Daoy (cell line): ENCODE measurements at regions not wholly inside any gene's neighbourhood (a gene's known extent, or its start where the extent isn't known, plus 50 kb on each side); places are given as distances from the start of the nearest gene placed in this dataset.
"Not testable (repeated sequence)": the region's sequence is repeated elsewhere in the genome, so short reads cannot be mapped to it uniquely, and the experiment has no call there.

Experiments used
- DNase-seq: peaks from one replicate; pipeline ENCODE4 v3.0.0-alpha.2; 2015; ENCODE audit warnings: low read depth

DNA sequence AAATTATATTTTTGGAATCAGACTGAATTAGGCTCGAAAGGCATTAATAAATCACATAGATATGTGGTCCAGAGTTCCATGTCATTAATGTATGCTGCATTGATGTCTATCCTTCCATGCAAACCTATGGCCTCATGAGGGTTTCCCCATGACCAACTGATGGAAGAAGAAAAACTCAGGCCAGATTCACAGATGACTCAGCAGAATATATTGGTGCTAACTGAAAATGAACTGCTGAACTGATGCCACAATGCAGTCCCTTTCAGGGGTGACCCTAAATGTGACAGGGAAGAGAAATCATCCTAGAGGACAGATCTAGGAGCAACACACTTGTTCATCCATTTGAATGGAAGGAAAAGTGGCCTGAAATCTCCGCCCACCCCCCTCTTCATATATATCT, 110.5 kb upstream of the KCND3 start:
- DNase-seq, result no peak

DNA sequence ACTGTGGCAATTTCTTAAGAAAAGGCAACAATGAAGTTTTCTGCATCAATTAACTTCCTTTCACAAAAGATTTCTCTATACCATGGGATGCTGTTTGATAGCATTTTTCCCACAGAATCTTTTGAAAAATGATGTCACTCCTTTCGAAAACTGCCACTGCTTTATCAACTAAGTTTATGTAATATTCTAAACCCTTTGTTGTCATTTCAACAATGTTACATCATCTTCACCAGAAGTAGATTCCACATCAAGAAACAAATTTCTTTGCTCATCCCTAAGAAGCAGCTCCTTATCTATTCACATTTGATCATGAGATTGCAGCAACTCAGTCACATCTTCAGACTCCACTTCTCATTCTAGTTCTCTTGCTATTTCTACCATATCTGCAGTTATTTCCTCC, 116.1 kb upstream of the KCND3 start:
- no peak for DNase-seq

DNA sequence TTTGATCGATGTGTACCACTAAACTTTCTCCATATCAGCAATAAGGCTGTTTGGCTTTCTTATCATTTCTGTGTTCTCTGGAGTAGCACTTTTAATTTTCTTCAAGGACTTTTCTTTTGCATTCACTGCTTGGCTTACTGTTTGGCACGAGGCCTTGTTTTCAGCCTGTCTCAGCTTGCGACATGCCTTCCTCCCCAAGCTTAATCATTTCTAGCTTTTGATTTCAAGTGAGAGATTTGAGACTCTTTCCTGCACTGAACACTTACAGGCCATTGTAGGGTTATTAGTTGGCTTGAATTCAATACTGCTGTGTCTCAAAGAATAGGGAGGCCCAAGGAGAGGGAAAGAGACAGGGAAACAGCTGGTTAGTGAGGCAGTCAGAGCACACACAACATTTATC, 120.6 kb upstream of the KCND3 start:
- DNase-seq, result no peak

DNA sequence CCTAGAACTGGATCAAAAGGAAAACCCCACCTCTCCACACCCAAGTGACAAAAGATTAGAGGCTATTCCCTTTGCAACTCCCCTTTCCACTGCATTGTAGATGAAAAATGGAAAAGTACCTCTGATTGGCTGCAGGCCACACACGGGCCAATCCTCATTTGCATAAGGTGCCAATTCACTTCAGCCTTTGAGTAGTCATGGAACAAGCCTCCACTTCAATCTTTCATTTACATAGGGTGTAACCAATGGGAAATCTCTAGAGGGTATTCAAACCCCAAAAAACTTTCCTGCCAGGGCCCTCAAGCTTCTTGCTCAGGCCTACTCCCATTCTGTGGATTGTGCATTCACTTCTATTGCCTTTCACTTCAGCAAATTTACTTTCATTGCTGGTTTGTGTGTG, 122.3 kb upstream of the KCND3 start:
- DNase-seq, result no peak

- no peak for DNase-seq
Observed at GRCh38 chr1:112114540-112114939, 125.1 kb upstream of the KCND3 start.

- no peak for DNase-seq
Observed at GRCh38 chr1:112126598-112126997, 137.1 kb upstream of the KCND3 start.

DNA sequence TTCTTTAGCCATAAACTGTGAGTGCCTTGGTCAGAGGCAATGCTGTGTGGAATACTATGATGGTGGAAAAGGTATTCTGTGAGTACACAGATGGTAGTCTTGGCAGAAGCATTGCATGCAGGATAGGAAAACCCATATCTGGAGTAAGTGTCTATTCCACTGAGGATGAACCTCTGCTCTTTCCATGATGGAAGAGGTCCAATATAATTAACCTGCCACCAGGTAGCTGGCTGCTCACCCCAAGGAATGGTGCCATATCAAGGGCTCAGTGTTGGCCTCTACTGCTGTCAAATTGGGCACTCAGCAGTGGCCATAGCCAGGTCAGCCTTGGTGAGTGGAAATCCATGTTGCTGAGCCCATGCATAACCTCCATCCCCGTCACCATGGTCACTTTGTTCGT, 138.1 kb upstream of the KCND3 start:
- DNase-seq, result not testable (repeated sequence)

- DNase-seq, result no peak
Observed at GRCh38 chr1:112133487-112133886, 144.0 kb upstream of the KCND3 start.

GRCh38 chr1:112140743-112141142, 151.3 kb upstream of the KCND3 start:
- no peak for DNase-seq

GRCh38 chr1:112141301-112141700, 151.8 kb upstream of the KCND3 start:
- DNase-seq, result no peak

DNA sequence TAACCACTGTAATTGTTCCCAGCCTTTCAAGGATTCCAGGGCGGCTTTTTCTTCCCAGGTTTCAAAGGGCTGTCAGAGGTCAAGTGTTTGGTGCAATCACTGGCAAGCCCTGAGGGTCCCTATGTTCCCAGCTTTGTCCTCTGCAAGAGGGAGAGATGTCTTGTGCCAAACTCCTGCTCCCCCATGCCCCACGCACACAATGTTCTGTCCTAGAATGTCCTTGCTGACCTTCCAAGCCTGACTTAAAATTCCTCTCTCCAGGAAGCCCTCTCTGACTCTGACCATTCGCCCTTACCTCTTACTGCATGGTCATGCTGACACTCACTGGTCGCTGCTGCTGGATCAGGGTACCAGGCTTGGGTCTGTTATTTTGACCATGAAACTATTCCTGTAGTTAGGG, 152.5 kb upstream of the KCND3 start:
- DNase-seq, result no peak

- no peak for DNase-seq
Observed at GRCh38 chr1:112143871-112144441, 154.5 kb upstream of the KCND3 start.

DNA sequence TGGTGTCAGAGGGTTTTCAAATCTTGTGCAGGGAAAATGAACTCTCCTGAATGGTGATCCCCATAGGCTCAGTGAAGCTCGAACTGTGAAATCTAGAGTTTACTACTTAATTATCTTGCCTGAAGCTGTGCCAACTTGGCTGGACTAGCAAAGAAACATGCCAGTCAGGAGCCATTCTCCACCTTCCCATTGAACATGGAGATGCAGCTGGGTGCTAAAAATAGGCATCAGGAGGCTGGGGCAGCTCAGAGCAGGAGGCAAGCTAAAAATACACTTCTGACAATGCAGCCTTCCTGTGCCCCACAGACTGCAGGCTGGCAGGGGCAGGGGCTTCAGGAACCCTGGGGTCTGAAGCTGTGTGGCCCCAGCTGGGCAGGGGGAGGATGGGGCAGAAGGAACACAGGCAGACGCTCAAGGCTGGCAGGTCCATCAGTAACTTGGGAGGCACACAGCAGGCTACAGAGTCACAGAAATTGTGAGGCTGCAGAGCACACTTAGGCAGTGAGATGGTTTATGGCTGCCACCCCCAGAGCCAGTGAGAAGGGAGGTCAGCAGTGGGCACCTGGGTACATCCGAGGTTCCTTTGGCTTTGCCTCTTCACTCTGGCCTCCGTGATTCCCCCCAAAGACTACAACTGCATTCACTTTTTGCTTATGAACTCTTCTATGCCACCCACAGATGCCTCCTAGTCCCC, 155.4 kb upstream of the KCND3 start:
- no peak for DNase-seq

DNA sequence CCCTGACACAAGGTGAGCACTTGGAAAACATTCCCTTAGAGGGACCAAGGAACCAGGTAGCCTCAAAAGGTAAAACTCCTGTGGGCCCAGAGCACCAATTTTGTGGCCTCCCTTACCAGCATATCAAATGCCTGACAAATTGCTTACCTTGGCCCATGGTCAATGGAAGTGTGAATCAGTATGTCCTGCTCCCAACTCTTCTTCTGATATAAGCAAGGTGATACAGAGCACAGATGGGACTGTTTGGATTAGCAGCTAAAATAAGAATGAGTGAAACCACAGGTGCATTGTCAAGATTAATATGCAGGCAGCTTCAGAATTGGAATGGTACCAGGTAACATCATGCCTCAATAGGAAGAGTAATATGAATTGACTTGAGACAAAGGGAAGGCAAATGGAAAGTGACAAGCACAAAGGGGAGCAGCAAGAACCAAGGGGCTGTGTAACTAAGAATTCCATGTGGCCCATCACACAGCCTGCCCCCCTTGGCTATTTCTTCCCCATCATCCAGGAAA, 156.8 kb upstream of the KCND3 start:
- no peak for DNase-seq

DNA sequence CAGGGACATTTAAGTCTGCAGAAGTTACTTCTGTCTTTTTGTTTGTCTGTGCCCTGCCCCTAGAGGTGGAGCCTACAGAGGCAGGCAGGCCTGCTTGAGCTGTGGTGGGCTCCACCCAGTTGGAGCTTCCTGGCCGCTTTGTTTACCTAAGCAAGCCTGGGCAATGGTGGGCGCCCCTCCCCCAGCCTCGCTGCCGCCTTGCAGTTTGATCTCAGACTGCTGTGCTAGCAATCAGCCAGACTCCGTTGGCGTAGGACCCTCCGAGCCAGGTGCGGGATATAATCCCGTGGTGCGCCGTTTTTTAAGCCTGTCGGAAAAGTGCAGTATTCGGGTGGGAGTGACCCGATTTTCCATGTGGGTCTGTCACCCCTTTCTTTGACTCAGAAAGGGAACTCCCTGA, 170.7 kb upstream of the KCND3 start:
- DNase-seq, result not testable (repeated sequence)

GRCh38 chr1:112165375-112165774, 175.9 kb upstream of the KCND3 start:
- DNase-seq, result no peak

GRCh38 chr1:112169517-112169916, 180.0 kb upstream of the KCND3 start:
- DNase-seq, result no peak

GRCh38 chr1:112172294-112172882, 182.9 kb upstream of the KCND3 start:
- no peak for DNase-seq

DNA sequence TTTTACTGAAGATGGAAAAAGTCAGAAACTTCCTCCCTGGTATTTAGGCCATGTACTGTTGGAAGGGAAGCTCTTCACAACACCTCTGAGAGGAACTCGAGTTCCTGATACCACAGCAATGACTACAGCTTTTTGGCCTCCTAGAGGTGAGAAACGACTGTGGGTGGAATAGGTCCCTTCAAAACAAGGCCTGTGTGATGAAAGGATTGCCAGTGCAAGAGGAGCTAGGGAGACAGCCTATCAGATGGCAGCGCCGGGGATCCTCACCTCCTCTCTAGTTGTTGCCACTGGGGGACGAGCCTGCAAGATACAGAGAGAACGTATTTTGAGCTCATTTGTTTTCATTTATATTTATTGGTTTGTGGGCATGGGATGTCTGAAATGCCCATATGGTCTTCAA, 187.8 kb upstream of the KCND3 start:
- no peak for DNase-seq

- DNase-seq, result no peak
Observed at GRCh38 chr1:112188611-112189010, 199.1 kb upstream of the KCND3 start.

GRCh38 chr1:112196008-112196588, 199.9 kb upstream of the CTTNBP2NL start:
- no peak for DNase-seq

DNA sequence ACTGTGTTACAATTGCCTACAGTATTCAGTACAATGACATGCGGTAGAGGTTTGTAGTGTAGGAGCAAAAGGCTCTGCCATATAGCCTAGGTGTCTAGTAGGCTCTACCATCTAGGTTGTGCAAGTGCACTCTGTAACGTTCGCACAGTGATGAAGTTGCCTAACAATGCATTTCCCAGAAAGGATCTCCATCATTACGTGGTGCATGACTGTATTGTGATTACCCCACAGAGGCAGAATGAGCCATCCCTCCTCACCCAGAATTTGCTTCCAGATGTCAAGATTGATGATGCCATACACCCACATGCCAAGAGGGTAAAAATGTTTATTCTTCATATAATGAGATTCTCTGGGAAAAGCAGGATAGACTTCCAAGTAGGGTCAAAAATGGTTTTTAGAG, 199.3 kb upstream of the CTTNBP2NL start:
- DNase-seq, result no peak

DNA sequence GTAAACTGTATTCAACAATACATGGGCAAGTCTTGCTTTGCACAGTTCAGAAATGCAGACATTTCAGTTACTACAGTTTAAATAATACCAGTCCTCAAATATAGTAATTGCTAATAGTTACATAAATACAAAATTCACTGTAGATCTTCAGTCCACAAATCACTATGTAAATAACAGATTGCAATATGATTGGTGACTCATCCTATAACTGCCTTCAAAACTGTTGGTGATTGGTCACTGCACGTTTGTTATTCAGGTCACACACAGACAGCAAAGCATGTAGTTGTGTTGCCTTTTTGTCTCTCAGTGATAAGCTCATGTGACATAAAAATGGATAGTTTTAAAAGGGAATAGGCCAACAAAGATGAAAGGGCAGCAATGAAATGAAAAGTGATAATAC, 186.5 kb upstream of the CTTNBP2NL start:
- no peak for DNase-seq
